HG02588 (cell line): ENCODE measurements at regions not wholly inside any gene's neighbourhood (a gene's known extent, or its start where the extent isn't known, plus 50 kb on each side); places are given as distances from the start of the nearest gene placed in this dataset.

Experiments
- ATAC-seq: cut with Tn5 transposase; IDR thresholded peaks from one replicate; pipeline ENCODE4 v1.9.1; 2021; ENCODE audit warnings: mild to moderate bottlenecking, moderate library complexity; ENCODE audit not compliant: unreplicated experiment

DNA sequence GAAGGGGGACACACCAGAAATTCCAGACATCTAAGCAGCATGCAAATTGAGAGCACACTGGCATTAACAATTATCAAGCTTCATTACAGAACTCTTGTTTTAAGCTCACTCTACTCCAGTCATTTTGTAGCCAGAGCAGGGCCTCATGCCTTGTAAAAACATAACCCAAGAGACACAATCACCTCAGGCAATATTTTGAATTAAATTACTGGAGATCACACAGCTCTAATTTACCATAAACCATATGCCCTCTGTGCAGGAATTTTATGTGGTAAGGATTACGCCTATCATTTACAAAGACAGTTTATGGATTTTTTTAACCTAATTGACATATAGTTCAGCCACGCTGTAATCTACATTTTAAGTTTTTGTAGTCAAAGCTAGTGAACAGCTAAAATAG, 414.1 kb upstream of the DDI1 start:
- no peak for ATAC-seq

DNA sequence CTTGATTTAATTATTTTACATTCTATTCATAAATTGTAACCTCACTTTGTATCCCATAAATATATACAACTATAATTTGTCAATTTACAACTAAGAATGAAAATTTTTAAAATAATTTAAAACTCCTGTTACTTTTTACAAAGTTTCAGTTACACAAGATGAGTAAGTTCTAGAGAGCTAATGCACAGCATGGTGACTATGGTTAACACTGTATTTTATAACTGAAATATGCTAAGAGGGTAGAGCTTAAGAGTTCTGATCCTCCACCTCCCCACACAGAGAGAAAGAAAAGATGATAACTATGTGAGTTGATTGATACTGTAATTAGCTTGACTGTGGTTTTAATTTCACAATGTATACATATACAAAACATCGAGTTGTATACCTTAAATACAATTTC, 412.5 kb upstream of the DDI1 start:
- ATAC-seq: peak; percentile 48

DNA sequence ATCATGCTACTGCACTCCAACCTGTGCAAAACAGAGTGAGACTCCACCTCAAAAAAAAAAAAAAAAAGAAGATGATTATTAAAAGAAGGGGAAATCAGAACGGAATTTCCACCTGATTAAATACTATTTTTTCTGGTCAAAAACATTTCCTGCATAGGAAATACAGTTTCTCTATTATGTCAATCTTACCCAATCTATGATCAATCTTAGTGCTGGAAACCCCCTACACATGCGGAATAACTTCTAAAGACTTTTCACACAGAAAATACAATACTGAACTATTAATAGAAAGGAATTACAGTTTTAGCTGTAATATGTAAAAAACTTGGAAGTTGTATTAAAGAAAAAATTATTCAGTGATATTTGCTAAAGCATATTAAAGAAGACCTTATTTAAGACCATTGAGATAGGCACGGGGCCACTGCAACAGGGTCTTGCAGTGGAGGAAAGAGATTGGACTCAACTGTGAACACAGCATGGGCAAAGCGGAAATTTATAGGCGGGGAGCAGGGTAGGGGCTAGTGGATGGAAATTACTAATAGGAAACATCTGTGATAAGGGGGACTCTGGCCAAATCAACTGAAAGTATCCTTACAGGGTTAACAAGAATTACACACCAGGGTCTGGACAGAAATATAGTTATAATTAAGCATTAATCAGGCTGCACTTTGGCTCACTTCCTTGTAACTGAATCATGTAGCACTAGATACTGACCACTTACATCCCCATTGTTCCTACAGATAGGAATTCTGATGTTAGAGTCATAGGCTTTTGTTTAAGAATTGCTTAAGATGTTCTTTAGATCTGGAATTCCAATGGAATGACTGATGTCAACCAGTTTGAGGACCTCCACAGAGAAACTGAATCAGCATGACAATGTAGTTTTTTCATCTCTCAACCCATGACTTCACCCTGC, 411.5 kb upstream of the DDI1 start:
- ATAC-seq: no peak

DNA sequence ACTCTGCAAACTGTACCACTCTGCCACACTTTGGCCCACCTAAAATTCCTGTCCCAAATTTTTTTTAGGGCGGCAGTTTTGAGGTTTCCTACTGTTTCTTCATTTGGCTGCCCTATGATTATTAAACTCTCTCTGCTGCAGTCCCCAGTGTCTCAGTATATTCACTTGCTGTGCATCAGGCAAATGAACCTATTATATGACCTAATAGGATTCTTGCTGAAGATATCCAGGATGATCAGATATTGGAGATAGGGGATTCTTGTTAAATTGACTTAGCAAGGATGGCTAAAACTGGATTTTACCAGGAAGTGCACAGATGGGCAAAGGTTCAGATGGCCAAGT, 410.8 kb upstream of the DDI1 start:
- ATAC-seq: no peak

DNA sequence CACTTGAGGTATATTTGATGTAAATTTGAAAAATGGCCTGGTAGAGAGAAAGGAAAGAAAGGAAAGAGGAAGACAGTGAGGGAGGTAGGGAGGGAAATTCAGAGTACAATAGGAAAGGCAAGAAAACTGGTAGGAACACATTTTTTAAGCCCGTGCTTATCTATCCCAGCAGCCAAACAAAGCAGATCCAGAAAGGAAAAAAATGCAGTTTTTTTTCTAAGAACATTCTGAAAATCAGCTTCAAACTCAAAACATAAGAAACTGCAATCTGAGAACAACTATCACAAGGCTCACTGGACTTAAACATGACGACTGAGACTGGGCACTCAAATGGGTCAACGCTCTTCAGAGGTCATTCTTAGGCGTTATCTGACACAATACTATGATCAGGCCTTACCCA, 408.3 kb upstream of the DDI1 start:
- no peak for ATAC-seq

DNA sequence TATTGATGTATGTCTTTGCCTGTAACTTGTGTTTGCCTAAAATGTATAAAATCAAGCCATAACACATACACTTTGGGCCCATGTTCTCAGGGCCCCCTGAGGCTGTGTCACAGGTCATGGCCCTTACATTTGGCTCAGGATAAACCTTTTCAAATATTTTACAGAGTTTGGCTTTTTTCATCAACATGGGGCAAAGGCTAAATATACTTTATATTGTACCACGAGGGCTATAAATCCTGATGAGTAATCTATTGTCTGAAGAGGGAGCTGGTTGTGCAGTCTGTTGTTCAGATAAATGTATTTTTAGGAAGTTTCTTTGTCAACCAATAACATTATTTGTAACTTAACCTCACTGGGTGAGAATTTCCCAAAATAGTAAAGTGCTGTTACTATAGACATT, 404.6 kb upstream of the DDI1 start:
- no peak for ATAC-seq

DNA sequence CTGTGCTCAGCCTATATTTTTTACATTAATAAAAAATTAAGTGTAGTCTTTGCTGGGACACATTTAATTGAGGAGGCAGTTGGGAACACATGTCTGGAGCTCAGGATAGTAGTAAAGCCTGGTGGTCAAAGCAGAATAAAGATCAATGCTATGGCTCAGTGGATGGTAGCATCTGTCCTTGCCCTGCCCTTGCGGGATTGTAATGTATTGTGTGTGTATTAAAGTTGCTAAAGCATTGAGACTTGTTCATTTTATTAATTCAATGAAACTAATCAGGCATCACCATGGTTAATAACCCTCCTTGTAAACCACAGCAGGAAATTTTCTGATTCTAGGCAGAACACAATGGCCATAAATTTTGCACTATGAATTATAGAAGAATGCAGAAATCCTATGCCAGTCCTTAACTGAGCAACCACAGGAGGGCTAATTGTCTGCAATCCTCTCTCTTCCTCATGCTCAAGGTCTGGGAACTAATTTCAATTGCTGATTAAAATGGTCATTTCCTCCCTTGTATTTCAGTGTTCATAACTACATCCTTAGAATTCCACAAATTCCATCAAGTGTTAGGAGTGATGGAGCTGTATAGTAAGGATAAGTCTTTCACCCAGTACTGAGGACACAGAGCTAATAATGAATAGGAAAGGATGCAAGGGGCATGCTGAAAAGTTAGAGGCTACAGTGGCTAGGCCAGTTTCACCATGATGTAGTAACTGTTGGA, 403.2 kb upstream of the DDI1 start:
- no peak for ATAC-seq

DNA sequence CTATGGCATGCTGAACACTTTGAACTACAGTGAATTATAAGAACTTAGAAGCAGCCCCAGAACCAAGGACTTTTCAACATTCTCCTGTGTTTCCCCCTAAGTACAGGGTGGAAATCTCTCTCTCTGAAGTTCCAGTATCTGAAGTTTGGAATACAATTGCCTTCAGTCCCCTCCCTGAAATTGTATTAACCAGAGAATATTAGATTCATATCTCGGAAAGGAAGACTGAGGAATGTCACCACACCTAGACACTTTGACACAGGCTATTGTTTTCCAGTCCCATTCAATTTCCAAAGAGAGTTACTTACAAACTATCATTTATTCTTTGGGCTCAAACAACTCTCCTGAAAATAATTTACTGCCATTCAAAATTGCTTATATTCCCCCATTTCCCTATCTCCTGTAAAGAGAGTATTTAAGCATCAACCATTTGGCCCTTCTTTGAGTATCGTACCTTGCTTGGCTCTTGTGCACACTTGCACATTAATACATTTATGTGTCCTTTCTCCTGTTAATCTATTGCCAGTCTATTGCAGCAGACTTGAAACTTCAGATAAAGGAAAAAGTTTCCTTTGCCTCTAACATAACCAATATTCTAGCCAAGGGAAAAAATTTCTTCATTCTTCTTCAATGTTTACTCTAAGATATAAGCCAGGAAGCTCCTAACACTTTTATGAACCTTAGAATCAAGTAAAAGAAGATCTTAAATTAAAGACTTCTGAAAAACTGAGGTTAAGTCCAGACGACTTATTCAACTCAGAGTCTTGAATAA, 402.4 kb upstream of the DDI1 start:
- ATAC-seq: no peak

DNA sequence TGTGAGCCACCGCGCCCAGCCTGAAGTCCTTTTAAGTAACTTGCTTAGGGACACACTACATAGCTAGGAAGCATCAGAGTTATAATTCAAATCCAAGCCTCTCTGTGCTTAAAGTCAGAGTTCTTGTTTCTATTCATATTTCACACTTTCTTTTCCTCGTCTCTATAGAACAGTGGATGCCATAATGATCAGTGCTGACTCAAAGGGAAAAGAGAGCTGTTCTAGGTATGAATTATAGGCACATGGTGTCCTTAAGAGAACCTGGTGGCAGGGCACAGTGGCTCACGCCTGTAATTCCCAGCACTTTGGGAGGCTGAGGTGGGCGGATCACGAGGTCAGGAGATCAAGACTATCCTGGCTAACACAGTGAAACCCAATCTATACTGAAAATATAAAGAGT, 400.2 kb upstream of the DDI1 start:
- ATAC-seq: no peak

DNA sequence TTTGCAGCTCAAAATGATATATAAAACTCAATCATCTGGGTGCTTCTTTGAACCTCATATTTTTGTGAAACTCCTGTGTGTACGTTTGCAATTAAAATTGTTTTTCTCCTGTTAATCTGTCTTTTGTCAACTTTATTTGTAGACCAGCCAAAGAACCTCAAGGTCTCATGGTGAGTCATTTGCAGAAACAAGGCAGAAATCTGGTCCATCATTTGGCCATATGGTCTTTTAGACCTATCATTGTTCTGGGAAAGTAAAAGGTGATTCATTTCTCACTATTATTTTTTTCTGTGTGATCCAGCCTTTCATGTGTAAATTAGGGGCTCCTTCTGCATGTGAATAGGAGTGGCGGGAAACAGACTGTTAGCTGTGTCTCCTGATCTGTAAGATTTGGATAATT, 399.1 kb upstream of the DDI1 start:
- no peak for ATAC-seq

DNA sequence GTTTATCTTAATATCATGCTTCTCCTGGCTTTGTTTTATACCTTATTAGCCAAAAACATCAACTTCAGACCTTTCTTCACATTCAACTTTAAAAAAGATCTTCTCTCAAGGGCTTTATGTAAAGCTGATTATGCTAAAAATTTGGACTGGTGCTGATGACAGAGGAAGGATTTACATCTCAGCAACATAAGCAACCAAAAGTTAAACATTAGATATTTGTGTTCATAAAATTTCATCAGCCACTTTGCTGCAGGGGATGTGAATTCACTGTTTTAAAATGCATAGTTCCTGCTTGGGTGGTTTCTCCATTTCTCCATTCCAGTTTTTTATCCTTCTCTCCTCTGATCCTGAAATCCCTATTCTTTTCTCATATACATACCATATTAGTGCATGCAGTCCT, 398.6 kb upstream of the DDI1 start:
- ATAC-seq: no peak

DNA sequence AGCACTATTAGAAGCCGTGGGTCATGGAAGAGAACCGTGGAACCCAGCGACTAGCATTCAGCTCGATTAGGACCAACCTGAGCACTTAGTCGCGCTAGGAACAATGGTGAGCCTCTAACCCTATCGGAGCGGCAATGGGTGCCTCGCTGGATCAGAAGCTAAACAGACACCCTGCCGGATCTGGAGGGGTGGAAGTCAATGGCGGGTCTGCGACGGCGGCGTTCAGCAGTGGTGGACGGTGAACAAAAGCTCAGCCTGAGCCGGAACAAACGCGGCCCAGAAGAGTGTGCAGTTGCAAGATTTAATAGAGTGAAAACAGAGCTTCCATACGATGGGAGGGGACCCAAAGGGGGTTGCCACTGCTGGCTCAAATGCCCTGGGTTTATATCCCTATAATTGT, 391.8 kb upstream of the DDI1 start:
- no peak for ATAC-seq

DNA sequence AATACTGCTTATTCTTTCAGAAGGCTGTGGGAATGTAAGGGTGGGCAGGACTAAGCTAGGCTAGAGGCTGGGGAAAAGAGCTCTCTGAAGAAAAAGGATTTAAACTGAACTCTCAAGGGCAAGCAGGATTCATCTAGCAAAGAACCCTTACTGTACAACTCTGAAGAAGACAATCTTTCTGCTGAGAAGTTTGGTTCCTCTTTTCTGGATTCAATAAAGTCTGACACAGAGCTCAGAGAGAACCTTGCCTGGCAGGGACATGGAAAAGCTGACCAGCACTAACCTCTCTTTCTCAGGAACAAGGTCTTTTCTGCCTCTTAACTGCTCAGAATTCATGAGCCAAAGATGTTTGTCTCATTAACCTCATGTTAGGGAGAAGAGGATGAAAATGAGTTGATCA, 388.4 kb upstream of the DDI1 start:
- no peak for ATAC-seq

DNA sequence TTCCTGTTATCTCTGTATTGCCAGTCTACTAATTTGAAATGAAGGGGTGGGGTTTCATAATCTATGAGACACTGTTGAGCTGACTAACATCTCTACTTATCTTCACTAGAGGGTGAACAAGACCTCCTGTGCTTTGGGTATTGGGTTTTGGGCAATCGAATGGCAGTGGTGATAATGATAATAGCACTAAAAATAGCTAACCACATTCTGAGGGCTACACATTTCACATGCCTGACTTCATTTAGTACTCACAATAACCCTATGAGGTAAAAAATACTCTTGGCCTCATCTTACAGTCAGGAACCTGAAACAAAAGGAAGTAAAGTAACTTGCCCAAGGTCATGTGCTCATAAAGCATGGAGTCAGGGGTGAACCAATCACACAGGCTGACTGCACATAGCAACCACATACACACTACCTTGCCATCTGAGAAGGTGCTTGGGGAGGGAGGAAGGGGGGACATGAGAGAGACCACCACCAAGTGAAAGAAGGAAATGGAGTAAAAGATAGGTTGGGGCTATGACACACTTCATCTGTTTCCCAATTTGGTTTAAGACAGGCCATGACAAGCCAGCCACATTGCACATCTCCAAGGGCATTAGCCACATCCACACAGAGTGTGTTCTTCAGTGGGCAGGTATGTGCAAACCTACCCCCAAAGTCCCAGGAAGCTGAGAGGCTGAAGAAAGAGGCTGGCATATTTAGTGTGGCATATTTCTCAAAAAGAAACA, 387.6 kb upstream of the DDI1 start:
- no peak for ATAC-seq

DNA sequence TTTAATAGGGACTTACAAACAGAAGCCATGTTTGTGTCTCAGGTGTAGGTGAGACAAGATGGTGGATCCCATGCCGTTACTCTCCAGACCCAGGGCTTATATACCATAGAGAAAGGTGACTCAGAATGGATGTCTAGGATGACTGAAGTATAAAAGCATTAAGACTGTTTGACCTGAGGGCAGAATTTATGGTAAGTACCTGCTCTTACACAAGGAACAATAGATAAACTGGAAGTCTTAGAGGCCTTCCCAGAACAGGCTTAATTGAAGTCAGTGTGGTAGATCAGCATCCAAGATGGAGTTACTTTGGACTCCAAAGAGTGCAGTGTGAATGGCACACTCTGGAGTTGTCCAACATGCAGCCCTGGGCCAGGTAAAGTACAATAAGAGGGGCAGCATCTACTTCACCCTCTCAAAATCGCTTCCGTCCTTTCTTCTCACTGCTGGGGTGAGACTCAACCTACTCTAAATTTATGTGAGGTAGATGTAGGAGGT, 387.0 kb upstream of the DDI1 start:
- ATAC-seq: no peak

DNA sequence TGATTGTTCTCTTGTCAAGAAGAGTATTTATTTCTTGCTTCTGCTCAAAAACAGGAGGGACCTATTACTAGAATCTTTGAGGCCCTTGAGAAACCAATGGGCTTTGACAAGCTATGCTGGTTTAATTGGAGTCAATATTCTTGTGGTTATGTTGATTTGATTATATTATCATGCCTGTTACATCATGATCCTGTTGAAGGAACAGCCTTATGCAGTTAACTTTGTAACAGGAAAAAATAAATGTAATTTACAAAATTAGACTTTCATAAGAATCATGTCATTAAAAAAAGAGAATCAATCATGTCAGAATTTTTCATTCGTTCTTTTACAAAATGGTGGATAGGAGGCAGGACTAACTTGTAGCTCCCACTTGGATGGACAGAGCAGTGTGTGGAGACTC, 386.1 kb upstream of the DDI1 start:
- no peak for ATAC-seq

DNA sequence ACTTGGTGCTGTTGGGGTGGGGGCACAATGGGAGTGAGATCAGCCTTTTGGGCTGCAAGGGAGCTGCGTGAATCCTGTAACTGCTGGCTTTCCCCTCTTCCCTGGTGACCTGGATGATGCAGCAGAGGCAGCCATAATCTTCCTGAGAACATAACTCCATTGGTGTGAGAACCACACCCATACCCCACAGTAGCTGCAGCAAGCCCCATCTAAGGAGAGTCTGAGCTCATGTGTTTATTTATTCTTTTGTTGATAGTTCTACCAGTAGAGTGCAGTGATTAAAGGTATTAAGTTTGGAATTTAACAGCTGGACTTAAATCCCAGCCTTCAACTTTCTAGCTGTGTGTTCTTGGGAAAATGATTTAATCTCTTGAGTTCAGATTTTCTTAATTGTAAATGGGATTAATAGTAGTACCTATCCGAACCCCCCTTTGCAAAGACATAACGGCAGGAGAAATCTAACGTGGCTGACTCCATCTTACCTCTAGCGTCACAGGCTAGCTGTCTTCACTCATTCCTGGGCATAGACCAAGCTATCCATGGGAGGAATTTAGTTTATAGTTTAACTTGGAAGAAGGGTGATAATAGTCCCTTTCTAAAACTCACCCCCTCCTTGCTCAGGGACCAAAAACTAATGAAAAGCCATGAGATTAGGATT, 385.0 kb upstream of the DDI1 start:
- ATAC-seq: no peak

DNA sequence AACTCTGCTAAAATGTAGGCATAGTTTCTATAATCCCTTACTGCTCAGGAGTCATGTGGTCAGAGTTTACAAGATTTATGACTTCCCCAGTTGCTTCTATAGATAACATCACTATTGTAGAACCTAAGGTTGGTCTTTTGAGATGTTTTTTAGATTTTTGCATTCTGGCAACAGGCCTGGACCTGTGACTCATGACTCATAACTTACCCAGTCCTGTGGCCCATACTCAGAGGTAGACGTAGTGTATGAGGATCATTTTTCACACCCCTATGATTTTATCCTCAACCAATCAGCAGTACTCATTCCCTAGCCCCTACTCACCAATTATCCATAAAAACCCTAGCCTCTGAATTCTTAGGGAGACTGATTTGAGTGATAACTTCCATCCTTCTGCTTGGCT, 384.4 kb upstream of the DDI1 start:
- ATAC-seq: no peak

DNA sequence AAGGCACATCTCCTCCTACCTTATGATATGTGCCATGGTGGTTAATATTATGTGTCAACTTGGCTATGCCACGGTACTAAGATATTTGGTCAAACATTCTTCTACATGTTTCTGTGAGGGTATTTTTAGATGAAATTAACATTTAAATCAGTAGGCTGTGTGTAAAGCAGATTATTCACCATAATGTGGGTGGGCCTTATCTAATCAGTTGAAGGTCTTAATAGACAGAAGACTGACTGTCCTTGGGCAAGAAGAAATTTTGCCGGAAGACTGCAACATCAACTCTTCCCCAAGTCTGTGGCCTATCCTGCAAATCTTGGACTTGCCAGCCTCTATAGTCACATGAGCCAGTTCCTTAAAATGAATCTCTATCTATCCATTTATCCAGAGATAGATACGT, 380.1 kb upstream of the DDI1 start:
- no peak for ATAC-seq

DNA sequence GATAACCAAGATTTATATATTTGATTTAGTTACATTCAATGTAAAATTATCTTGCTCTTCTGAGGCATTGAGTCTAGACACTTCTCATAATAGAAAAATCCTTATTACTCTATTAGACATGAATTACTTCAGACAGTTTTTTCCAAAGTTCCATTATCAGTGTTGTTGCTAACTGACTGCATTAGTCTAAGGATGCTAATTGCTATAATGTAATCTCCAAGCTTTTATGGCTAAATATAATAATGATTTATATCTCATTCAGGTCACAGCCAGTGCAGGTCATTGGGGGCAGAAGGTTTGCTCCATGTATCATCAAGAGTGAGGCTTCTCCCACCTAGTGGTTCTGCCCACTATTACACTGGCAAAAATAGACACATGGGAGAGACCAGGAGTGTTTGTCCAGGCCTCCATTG, 377.2 kb upstream of the DDI1 start:
- ATAC-seq: no peak
